HG03378 (cell line): ENCODE measurements at regions not wholly inside any gene's neighbourhood (a gene's known extent, or its start where the extent isn't known, plus 50 kb on each side); places are given as distances from the start of the nearest gene placed in this dataset.
"Not testable (repeated sequence)": the region's sequence is repeated elsewhere in the genome, so short reads cannot be mapped to it uniquely, and the experiment has no call there.

Source experiments
- ATAC-seq: cut with Tn5 transposase; IDR thresholded peaks from one replicate; pipeline ENCODE4 v1.9.1; 2021; ENCODE audit warnings: mild to moderate bottlenecking, moderate library complexity; ENCODE audit not compliant: unreplicated experiment

DNA sequence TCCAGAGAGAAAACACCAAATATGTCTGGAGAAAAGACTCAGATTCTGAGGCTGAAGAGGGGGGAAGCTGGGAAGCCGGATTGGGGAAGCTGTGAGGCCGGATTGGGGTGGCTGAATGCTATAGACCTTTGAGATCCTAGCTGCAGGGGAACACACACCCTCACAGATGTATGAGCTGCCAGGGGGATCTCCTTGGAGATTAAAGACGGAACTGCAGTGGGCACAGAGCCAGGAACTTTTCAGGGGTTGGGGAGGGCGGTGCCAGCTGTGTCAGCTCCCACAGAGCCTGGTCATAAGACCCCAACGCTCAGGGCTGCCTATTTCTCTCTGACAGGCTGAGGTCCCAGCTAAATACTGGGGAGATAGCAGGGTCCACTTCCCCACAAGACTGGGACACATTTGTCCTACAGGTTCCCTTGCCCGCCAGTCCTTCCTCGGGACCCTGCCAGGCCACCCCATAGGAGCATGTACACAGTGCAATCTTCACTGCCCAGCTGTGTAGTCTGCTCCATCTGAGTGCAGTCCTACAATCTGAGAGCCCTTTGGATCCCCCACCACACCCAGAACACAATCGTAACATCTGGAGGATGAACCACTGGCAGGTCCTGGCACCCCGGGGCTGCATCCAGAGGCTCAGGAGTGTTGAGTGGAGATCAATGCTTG, 1893.9 kb downstream of the PCDH9 start:
- no peak for ATAC-seq

DNA sequence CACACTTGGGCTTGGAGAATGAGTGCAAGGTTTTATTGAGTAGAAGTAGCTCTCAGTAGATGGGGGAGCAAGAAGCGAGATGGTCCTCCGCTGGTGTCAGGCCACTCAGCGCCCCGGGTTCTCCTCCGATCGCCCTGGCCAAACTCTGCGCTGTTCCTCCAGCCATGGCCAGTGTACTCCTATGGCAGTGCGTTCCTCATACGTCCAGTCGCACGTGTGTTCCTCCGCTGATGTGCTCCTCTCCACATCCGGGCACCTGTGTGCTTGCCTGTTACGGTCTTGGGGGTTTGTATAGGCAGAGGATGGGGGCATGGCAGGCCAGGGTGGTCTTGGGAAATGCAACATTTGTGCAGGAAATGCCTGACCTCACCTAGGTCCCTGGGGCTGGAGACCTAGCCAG, 1899.4 kb downstream of the PCDH9 start:
- no peak for ATAC-seq

DNA sequence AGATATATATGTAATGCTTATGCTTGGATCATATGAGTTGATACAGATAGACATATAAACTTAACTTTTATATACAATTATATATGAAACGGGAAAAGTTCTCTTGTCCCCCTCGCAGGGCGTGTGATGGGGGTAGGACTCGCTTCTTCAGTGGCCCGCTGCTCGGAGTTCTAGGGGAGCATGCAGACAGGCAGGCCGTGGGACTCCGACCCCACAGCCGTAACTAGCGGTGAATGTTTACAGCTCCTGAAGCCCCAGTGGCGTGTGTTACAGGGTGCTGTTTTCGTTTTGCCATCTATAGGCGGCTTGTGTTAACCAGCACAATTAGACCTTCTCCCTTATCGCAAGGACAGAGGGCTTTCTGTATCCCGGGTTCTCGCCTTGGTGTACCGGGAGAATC, 1899.8 kb downstream of the PCDH9 start:
- no peak for ATAC-seq

DNA sequence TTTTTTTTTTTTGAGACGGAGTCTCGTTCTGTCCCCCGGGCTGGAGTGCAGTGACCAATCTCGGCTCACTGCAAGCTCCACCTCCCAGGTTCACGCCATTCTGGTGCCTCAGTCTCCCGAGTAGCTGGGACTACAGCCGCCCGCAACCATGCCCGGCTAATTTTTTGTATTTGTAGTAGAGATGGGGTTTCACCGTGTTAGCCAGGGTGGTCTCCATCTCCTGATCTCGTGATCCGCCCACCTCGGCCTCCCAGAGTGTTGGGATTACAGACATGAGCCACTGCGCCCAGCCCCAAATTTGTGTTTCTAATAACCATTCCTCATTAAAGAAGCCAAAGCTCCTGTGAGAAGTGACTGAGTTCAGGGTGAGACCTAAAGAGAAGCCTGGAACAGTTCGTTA, 1906.9 kb downstream of the PCDH9 start:
- not testable (repeated sequence) for ATAC-seq

DNA sequence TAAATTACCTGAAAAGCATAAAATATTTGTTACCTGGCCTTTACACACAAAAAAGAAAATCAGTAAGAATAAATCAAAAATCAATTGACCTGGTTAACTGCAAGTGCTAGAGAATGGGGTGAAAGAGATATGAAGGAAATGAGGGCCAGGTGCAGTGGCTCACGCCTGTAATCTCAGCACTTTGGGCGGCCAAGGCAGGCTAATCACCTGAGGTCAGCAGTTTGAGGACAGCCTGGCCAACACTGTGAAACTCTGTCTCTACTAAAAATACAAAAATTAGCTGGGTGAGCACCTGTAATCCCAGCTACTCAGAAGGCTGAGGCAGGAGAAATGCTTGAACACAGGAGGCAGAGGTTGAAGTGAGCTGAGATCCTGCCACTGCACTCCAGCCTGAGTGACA, 1908.7 kb downstream of the PCDH9 start:
- not testable (repeated sequence) for ATAC-seq

DNA sequence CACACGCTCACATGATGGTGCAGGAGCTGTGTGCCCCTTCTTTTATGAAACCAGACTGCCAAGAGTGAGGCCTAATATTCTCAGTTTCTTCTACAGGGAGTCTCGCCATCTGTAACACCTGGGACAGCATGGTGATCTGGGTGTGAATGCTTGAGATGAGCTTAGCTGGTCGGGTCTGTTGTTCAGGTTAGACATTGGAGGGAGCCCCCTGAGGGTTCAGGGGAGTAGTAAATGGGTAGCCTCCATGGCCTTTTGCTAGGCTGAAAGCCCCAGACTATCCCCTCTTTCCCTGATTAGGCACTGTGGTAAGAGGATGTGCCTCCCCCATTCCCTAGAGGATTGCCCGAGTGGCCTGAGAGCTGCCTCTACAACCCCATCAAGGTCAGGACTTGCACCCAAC, 1916.1 kb downstream of the PCDH9 start:
- ATAC-seq = no peak

DNA sequence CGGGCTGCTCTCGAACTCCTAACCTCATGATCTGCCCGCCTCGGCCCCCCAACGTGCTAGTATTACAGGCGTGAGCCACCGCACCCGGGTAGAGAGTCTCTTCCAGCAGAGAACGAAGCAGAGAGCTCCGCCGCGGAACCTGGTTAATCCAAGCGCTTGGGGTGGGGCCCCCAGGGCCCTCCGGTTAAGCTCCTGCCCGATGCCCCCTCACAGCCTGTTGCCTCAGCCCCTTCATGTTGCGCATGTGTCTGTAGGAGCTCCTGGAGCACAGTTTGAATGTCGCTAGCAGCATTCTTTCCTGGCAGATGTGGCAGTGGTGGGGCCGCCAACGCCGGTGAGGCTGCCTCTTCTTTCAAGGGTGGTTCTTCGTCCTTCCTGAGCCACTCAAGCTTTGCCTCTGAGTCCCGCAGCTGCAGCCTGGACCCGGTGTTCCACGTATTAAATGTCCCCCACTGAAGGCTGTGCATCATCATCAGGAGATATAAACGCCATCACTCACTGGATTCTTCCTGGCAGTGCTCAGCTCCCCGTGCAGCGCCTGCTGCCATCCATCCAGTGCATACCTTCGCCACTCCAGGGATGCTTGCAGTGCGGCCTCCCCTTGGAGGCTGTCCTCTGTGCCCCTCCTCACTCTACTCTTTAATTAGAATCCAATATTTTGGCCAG, 1919.3 kb downstream of the PCDH9 start:
- ATAC-seq = no peak

DNA sequence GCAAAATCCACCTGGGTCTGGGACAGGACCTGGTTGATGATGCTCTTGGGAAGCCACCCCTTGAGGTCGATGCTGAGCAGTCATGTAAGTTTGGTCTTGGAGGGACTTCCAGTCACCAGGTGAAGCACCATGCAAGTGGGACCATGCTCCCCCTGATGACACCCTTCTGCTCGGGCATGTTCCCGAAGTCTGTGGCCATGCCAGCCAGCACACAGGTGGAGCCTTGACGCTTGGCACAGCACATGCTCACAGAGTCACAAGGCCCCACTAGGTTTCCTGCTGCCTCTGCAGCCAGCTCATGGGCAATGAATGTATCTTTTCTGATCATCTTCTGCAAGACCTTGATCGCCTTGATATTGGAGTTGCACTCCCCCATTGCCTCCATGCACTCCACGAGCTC, 1920.2 kb downstream of the PCDH9 start:
- ATAC-seq = no peak

DNA sequence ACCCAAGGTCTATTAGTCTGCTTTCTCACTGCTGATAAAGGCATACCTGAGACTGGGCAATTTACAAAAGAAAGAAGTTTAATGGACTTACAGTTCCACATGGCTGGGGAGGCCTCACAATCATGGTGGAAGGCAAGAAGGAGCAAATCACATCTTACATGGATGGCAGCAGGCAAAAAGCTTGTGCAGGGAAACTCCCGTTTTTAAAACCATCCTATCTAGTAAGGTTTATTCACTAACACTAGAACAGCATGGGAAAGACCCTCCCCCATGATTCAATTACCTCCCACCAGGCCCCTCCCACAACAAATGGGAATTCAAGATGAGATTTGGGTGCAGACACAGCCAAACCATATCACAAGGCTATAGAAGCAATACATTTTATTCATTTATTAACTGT, 1921.4 kb downstream of the PCDH9 start:
- not testable (repeated sequence) for ATAC-seq

DNA sequence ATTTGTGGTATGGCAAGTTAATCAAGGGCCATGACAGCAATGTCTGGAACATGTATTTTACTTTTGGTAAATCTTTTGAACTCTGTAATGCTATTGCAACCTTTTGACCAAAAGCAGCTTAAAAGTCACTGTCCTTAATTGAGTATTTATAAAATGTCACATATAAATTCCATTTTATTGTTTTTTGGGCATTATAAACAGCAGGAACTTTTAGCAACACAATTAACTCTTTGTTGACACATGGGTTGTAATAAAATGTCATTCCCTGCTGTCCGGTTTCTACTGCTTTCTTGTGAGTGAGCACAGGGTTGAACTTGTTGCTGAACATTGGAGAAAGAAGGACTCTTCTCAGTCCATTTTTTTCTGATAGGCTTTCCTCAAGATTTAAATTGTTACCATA, 1923.1 kb downstream of the PCDH9 start:
- ATAC-seq = no peak

DNA sequence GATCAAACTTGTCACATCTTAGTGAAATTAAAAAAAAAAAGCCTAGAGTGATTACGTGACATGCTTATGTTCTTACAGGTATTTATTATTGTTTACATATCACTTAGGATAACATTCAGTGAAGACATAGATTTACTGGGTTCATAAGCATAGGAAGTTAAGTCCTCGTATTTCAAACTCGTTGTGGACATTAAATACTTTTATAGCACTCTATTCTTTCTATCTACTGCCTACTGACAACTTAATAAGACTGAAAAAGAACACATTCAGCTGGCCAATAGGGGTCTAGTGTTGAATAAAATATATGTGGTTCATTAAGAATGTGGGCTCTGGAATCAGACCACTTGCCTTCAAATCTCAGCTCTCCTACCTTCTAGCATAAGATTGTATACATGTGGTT, 1927.4 kb downstream of the PCDH9 start:
- no peak for ATAC-seq

DNA sequence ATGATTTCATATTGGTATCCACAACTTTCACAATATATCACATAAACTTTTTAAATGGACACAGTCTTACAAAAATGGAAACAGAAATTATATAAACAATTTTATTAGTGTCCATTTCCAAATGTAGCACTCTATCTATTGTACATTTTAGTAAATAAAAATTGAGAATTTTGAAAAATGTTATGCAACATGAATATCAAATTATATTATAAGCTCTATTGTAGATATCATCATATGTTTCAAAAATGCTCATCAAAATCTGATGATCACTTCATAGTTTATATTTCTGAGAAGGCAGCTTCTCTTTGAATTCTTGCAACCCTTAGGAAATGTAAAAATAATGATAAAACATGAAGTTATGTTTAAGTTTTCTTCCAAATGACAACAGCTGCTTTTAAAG, 1928.6 kb downstream of the PCDH9 start:
- no peak for ATAC-seq

DNA sequence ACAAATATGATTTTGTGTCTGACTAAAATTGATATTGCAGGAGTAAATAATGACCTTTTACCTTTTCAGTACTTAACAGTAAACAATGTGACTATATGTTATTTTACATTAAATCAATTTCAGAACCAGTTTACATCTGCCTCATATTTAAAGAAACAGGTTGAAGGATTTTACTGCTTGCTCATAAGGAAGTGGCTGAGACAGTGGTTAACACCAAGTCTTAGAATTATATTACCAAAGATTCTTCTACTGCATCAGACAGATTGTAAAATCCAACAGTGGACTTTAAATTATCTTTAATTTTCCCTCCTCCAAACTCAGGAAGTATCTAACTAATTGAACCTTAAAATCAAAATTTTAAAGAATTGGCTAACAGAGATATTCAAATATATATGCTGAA, 1929.9 kb downstream of the PCDH9 start:
- ATAC-seq = no peak

DNA sequence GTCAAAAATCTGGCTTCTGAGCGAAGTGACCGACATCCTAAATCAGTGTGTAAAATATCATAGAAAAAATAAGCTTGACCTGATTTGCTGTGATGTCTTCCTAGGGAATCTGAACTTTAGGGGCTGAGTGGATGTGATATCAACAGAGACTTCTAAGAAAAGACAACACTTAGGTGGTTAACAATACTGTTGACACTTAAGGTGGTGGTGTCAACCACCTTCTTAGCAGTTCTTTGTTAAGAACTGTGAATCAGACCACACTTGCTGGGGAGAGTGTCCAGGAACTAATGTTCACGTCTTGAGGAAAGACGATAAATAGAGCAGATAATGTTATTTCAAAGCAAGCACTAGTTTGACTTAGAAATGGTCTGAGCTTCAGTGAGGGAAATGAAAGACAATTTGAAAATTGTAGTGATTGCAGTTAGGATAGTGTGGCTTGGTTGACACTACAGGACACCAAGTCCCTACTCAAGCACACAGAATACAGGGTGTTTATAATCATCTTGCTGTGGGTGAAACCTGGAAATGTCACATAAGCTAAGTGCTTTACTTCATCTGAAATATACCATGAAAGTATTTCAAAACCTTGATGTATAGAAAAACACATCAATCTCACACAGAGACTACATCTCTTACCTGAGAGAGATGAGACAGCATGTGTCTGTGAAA, 1936.5 kb downstream of the PCDH9 start:
- ATAC-seq = no peak

DNA sequence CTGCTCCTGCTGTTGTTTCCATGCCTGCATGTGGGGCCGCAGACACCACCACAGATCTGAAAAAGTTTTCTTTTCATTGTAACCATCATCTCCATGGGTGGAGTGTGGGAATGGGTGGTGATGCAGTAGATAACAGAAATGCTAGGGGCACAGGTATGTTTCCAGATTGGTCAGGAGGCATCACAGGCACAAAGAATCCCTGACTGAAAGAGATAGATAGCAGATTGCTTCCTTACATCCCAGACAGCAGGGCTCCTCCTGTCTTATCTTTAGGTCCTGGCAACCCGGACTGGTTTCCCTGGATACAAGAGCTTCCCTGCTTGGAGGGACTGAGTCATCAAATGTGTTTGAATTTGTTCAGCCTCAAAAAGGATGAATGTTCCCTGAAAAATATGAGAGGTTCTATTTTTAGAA, 1937.6 kb downstream of the PCDH9 start:
- ATAC-seq = no peak

DNA sequence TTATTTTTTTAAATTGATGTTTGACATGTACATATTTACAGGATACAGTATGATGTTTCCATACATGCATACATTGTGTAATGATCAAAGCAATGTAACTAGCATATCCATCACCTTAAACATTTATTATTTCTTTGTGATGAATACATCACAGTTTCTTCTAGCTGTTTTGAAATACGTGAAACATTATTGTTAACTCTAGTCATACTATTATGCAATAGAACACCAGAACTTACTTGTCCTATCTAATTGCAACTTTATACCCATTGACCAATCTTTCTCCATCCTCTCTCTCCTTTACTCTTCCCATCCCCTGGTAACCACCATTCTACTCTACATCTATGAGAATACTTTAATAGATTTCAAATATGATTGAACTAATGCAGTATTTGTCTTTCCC, 1942.7 kb downstream of the PCDH9 start:
- ATAC-seq = no peak

DNA sequence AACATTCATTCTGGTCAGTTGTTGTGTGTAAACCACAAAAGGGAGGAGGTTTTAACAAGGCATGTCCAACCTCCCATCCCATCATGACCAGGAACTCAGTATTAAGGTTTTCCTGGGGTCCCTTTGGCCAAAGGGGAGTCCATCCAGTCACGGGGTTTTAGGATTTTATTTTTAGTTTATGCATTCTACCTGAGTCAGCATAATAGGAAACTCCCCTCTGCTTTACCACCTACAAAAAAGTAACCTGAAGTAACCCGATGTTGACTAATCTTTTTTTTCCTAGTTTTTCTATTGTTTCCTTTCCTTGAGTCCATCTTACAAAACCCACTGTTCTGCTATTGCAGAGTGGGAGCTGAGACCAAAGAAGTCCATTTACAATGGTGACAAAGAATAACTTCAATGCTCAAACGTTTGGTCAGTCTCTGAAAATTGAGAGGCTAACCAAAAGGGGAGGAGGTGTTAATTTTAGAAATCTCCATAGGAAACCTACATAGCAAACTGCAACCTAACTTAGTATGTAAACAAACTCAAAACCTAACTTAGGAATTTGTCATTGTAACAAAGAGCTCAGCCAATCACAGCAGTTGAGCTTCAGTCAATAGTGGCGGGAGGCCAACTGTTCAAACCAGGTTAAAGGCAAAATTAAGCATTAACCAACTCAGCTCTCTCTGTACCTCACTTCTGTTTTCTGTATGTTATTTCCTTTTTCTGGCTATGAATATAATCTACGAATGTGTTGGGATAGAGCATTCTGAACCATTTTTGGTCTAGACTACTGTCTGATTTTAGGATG, 1954.1 kb downstream of the PCDH9 start:
- no peak for ATAC-seq

DNA sequence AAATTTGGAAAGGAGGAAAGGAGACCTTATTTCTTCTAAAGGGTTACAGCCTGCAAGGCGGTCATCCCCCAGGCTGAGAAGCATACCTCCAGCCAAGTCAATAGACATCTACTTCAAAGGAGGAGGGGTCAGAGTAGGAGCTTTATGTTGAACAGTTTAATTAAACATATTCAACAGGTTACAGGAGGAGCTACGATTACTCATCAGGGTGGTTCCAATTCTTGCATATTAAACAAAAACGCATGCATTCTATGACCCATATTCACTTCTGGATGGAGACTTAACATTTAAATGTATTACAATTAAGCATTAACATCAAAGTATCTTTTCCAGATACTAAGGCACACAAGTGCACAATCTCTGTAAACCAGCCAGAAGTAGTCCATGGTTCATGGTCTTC, 1955.0 kb downstream of the PCDH9 start:
- no peak for ATAC-seq

DNA sequence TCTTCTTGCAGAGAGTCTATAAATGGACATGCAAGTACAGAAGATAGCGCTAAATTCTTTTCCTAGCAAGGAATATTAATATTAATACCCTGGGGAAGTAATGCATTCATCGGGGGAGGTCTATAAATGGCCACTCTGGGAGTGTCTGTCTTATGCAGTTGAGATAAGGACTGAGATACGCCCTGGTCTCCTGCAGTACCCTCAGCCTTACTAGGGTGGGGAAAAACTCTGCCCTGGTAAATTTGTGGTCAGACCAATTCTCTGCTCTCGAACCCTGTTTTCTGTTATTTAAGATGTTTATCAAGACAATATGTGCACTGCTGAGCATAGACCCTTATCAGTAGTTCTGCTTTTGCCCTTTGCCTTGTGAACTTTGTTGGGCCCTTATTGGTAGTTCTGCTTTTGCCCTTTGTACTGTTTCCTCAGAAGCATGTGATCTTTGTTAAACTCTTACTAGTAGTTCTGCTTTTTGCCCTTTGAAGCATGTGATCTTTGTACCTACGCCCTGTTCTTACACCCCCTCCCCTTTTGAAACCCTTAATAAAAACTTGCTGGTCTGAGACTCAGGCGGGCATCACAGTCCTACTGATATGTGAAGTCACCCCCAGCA, 1956.2 kb downstream of the PCDH9 start:
- not testable (repeated sequence) for ATAC-seq

DNA sequence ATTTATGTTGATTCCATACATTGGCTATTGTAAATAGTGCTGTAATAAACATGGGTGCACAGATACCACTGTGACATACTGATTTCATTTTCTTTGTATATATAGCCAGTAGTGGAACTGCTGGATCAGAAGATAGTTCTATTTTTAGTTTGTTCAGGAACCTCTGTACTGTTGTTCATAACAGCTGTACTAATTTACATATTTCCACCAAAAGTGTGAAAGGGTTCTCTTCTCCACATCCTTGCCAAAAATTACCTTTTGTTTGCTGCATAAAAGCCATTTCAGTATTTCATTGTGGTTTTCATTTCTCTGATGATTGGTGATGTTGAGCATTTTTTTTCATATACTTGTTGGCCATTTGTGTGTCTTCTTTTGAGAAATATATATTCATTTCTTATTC, 1962.1 kb downstream of the PCDH9 start:
- ATAC-seq = no peak

DNA sequence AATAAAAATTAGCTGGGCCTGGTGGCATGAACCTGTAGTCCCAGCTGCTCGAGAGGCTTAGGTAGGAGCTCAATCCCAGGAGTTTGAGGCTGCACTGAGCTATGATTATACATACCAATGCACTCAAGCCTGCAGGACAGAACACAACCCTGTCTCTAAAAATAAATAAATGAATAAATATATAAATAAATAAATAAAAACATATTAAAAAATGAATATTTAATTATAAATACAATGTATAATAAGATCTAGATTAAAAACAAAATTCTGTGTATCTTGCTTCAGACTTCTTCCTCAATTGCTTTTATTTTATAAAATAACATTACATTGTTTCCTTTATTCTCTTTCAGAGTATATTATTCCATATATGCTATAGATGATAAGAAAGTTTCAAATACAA, 1964.1 kb downstream of the PCDH9 start:
- no peak for ATAC-seq
